Skin of body (tissue), 1 donor: ENCODE measurements at regions not wholly inside any gene's neighbourhood (a gene's known extent, or its start where the extent isn't known, plus 50 kb on each side); places are given as distances from the start of the nearest gene placed in this dataset.
A peak's percentile ranks its signal among the peaks of the same experiment; 100 is the strongest.

Source experiments
- DNase-seq: peaks from one replicate; lab custom pipeline; 2025; lab: John Stamatoyannopoulos, UW

DNA sequence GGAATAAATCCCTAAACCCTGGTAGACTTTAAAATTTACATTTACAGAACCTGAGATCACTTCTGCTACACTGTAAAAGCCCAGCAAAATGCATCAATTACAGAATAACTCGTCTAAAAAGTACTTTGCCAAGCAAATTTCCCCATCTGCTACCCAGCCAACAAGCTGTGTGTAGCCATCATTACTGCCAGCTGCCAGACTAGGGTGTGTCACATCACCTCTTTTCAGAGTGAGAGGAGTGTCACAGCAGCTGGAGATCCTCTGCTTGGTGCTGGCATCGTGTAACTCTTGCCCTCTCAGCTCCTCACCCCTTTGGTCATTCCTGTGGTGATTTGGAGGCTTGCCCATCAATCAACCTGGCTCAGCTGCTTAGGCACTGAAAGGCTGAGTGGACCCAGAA, 340.4 kb upstream of the MMADHC start:
- no peak for DNase-seq

DNA sequence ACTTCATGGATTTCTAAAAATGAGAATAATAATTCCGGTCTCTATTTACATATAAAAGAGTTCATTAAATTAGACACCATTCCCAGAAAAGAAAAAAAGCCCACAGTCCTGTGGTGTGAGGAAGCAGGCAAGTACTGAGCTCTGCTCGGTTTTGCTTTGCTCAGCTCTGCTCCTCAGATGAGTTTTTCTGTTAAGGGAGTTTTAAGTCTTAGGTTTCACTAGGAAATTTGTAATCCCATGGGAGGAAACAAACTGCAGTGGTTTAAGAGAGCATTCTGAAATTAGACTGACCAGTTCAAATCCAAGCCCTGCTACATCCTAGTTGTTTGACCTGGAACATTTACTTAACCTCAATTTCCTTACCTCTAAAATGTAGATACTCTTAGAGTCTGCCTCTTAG, 338.6 kb upstream of the MMADHC start:
- no peak for DNase-seq

DNA sequence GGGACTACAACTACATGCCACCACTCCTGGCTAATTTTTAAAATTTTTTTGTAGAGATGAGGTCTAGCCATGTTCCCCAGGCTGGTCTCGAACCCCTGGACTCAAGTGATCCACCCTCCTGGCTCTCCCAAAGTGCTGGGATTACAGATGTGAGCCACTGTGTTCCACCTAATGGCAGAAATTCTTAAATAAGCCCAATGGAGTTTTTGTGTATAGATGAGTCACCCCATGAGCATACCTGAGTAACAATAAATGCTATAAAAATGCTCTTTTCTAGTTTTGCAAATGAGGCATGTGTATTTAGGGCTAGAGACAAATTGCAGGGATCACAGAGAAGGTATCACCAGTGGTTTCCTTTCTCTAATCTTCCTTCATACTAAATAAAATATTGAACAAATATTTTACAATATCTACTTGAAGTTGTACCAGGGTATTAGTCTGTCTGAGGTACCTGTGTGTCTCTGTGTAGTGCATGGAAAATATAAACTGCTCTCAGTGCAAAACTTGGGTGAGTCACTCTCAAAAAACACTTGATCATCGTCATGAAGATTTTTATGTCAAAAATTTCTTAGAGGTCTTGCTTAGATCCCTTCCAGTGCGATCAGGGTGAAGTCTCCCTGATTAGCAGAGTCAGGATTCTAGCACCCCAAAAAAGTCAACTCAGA, 337.1 kb upstream of the MMADHC start:
- no peak for DNase-seq

DNA sequence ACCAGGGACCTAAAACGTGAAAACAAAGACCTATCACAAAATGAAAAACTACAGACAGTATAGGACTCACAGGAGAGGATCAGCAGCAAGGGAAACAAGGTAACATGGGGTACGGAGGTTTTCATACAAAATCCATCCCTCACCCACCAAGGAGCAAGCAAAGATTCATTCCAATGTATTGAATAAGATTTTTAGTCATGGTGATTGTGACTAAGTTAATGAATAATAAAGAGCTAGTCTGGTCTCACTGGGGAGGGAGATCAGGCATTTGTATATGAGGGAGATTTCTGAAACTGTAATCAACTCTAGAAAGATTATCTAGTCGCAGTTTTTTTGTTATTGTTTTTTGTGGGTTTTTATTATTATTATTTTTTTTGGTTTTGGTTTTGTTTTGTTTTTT, 336.5 kb upstream of the MMADHC start:
- no peak for DNase-seq

DNA sequence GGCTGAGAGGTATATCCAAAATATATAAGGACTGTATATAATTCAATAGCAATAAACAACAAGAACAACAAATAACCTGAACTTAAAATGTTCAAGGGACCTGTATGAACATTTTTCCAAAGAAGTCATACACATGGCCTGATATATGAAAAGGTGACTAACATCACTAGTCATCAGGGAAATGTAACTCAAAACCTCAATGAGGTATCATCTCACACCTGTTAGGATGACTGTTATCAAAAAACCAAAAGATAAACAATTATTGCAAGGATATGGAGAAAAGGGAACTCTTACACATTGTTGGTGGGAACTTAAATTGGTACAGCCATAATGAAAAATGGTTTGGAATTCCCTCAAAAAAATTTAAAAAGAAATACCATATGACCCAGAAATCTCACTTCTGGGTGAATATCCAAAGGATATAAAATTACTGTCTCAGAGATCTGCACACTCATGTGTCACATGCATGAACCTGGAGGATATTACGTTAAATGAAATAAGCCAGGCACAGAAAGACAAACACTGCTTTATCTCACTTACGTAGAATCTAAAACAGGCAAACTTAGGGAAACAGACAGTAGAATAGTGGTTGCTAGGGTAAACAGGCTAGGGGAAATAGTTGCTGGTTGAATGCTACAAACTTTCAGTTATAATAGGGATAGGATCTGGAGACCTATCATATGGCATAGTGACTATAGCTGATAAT, 334.5 kb upstream of the MMADHC start:
- DNase-seq: no peak

DNA sequence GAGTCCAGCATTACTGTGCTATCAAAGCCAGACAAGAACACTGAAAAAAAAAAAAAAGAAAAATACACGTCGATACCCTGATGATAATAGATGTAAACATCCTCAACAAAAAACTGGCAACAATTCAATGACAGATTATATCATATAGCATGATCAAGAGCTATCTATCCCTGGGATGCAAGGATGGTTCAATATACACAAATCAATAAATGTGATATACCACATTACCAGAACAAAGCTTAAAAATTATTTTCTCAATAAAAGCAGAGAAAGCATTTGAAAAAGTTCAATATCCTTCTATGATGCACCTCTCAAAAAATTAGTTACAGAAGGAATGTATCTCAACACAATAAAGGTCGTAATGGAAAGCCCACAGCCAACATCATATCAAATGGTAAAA, 332.8 kb upstream of the MMADHC start:
- no peak for DNase-seq

DNA sequence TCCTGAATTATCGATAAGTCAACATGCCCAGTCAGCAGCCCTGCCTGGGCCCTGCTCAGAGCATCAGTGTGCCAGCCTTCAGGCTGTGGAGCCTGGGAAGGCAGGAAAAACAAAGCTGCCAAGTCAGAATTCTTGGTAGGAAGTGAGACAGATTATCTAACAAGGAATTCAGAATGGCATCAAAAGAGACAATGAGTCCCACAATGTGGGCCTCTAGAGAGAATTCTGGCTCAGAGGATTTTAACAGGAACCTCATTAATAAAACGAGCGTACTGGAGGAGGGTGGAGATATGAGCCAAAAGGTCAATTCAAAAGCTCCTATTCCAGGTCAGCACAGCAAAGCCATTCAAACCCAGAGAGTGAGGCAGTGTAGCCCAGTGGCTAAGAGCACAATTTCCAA, 327.6 kb upstream of the MMADHC start:
- no peak for DNase-seq

DNA sequence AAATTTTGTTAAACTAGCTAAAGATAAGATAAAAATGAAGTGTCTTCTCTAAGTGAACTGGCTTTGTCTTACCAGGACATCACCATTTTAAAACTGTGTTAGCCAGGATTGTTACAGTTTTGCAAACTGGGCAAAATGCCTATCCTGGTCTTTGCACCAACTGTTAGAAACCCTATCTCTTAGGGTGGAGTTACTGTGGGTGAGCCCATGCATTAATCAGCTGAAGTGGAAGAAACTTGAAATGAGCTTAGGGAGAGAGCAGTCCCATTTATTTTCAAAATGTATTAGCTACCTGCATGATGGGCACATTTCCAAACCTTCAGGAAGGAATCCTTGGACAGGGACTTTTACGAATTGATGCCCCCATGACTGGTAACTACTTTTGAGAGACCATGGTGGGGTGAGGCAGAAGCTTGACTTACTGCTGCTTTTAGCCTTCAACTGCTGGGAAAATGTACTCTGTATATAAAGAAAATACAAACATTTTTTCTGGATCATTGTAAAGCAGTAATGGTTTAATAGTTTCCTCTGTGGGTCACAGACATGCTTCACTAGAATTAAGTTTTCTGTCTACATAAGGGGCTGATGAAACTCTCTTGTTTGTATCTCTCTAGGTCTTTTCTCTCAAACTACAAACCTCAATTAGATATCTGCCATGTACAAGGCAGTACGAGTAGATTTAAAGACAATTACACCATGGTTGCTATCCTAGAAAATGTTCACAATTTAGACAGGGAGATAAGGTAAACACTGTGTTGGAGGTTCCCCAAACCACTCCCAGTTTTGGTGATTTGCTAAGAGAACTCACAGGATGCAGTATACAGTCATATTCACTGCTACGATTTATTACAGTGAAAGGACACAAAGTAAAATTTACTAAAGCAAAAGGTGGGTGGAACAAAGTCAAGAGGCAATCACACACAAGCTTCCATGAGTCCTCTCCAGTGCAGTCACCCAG, 321.4 kb upstream of the MMADHC start:
- no peak for DNase-seq

DNA sequence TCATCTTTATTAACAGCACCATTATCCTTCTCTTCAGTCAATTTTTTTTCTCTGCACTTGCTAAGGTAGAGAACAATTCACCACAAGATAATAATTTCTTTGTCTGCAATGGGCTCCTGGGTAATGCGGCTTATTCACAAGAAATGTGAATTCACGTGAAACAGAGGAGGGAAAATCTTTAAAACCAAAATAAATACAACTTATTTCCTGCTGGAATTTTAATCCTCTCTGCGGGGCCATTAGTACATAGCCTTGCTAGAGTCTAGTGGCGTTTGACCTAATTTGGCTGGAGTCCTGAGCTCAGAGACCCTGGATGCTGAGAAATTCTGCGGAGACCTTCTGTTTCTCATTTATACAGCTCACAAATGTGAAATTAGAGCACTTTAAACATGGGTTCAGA, 319.3 kb upstream of the MMADHC start:
- DNase-seq: no peak

DNA sequence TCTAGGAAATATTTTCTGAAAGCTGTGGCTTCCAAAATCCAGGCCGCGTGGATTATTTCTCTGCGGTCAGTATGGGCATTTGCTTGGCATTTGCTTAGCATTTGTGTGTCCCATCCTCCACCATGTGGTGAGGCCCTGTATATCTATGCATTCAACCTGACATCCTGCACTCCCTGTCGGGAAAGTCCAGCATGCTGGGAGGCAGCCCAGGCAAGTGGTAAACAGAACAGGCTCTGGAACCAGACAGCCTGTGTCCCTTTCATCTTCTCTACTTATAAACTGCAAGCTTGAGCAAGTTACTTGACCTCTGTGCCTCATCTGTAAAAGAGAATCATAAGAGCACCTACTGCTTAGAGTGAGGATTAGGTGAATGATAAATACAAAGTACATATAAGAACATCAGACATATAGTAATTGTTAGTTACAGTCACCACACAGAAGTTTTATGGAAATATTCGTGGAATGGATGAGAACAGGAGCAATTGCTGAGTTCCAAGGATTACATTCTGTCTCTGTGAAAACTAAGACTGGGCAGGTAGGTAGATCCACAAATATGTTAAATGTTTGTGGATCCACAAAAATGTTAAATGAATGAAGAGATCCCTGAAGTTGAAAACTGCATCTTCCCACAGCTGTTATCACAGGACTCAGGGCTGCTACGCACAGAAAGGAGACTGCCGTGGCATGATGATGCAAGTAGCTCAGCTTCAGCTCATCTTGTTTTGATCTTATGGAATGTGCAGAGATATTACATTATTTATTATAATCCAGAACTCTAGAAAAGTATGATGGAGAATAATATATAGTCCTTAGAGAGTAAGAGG, 317.0 kb upstream of the MMADHC start:
- no peak for DNase-seq

DNA sequence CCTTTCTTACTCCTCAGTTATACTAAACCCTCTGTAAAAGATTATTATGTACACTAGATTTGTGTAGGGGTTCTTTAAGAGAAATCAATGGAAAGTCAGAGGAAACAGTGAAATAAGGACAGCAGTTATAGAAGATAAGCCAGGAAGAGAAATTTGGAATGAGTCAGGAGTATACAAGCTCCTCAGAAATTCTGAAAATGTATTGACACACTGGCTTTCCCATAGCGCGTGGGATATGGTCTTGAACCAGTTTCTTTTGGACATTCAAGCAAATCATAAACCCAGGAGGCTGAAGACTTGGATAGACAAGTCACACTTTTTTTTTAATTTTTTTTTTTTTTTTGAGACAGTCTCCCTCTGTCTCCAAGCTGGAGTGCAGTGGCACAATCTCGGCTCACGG, 316.1 kb upstream of the MMADHC start:
- no peak for DNase-seq

DNA sequence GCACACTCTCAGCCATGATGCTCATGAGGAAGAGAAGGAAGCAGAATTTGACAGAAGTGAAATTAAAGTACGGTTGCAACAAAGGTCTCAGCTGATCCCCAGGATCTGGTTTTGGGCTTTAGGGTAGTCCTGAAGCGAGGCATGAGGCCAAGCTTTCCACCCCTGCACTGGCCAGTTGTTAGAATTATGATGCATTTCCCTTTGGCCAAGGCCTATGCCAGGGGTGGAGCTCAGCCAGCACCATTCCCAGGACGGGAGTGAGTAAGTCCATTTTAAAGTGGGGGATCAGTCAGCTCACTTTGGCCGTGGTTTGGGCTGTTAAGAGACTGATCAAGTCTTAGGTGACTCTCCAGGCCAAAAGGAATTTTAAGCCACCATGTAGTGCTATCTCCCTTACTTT, 314.5 kb upstream of the MMADHC start:
- DNase-seq: no peak

DNA sequence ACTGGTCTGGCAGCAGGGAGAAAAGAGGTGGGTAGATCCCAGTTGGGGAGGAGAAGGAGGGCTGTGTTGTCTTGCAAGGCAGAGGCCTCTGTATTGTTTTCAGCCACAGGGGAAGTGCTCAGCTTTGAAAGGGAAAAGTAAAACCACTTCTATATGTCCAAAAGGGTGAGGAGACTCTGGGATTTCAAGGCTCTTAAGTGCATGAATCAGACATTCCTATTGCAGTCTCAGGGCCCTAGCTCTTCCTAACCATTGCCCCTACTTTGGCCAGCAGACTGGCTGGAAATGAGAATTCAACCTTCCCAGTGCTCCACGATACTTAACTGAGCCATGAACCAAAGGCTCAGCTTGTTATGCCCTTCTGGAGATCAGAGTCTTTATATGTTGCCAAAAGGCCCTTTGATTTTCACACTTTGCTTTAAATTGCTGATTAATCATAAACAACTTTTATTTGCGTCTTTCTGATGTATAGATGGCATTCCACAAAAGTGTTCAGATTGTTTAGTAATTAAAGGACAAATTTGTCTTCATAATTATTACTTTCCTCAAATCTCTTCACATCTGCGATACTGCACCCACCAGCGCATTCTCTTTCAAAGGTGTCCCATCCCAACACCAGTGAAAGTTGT, 313.8 kb upstream of the MMADHC start:
- DNase-seq: no peak

DNA sequence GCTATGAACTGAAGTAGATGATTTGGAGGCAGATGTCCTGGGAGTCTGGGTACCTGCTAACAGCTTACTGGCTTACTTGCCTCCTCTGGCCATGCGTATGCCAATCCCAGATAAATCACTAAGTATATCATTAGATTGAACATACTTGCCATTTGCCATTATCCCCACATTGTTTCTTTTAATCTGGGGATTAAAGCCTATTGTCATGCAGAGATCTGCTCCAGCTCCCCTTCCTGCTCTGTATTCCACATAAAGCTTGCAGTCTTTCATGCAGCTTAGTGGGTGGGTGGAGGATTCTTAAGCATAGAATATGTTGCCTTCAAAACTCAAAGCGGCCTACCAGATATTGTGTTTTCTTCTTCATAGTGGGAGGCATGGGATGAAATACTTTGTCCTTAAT, 311.8 kb upstream of the MMADHC start:
- no peak for DNase-seq

DNA sequence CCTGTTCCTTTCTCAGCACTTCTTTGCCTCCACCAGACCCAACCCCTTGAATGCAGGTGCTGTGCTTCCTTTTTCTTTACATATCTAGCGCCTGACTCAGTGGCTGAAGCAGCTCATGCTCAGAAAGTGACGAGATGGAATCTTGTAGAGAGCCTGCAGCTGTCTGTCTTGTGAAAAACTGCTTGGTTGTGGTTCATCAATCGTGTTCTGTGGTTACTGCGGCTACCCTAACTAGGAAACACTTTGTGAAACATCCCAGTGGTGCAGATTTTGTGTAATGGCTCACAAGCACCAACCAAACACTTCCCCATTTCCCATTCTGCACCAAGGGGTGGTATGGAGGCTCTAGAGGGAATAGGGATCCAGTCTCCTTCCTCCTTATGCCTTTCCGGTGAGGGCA, 307.2 kb upstream of the MMADHC start:
- DNase-seq: peak; percentile 2

DNA sequence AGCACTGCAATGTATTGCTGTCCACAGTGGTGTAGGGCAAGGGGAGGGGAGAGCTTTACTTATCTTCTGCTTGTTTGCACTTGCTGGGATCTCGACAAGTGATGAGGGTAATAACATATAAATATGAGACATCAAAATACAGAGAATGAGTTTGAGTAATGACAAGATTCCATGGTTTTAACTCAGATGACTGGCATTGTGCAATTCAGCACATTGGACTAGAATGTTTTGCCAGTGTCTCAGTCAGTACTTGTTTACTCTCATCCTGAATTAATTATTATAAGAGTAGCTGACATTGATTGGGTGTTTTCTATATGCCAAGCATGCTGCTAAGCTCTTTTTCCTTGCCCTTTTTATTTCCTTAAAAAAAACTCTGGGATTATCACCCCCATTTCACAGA, 306.7 kb upstream of the MMADHC start:
- DNase-seq: no peak

DNA sequence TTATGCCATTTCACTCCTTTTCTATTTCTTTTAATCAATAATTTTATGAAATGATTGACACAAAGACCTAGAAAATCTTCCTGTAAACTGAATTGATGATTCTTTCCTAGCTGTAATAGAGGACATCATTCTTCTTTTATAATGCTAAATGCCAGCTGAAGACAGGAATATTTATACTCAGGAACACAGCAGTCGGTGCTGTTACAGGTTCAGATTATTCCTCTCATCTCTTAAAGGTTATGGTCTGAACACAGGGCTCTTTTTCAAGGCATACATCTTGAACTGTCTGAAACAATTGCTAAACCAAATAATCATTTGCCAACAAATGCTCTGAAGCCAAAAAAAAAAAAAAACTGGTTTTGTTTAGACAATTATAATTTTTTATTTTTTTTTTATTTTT, 305.0 kb upstream of the MMADHC start:
- no peak for DNase-seq

DNA sequence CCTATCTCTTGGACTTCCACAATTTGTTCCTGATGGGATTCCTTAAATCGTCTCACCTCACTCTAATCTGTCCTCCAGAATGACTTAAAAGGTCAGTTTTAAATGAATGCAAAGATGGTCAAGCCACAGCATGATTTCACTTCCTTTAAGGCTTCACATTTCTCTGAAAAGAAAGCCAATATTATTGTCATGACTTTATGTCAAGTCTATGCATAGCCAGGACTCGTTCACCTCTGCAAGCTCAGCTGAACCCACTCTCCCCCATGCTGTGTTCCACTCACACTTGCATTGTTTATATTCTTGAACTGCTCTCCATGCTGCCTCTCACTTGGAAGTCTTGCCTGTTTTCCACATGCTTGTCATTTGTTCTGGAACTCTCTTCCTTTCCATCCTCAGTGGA, 298.4 kb upstream of the MMADHC start:
- DNase-seq: no peak

DNA sequence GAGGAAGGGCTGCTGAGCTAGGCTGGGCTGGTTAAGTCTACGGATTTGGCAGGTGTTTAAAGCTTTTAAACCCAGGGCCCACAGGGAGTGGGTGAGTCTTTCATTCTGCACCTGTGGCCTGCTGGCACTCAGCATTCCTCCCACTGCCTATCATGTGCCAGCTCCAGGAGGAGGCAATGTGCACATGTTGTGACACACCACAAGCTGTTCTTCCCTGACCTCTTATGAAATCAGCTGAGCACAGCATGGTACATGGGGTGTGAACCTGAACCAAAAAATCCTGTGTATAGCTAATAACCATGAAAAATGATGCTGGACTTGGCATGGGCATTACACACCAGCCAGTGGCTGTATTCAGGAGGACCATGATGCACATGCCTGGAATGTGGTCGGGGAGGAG, 297.9 kb upstream of the MMADHC start:
- no peak for DNase-seq

DNA sequence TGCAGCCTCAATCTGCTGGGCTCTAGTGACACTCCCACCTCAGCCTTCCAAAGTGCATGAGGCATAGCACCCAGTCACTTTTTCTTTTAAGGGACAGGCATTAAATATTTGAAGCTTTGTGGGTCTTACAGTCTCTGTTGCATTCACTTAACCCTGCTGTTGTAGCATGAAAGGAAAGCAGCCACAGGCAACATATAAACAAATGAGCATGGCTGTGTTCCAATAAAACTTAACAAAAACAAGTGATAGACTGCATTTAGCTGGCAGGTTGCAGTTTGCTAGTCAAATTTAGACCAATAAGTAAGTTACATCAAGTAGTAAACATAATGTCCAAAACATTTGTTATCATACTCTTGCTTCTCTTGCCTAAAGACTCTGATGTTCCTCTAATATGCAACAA, 297.3 kb upstream of the MMADHC start:
- DNase-seq: no peak

DNA sequence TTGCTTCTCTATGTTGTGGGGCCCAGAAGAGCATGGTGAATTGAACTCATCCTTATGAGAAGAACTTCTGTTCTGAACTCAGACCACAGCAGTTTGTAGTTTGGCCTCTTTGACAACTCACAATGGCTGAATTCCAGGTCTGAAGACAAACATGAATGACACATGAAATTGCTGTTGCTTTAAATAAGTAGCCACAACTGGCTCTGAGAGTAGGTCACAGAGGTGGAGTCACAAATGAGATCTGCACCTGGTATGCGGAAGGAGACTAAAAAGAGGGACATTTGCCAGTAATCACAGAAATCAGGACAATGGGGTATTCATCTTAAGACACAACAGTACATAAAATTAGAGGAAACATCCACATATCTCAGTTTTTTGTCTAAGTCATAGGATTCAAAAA, 290.3 kb upstream of the MMADHC start:
- no peak for DNase-seq
